ENCODE measurements at regions not wholly inside any gene's neighbourhood (a gene's known extent, or its start where the extent isn't known, plus 50 kb on each side); places are given as distances from the start of the nearest gene placed in this dataset.

DNA sequence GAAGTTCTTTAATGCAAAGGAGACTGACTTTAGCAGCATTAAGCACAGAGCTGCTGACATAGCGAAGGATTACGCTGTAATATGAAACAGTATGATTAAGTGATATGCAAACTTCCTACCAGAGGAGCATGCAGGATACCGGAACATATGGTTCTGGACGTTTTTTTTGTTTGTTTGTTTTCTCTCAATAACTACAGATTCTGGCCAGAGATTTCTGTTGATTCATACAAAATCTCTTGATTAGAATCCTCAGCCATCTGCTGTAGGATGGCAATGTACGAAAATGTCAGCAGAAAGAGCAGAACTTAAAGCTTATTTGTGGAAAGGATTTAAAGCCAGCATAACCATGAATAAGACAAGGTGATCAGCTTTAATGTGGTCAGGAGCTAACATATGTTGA lies 970.7 kb downstream of the KCNT2 start (continued):
- TF ChIP-seq, protein P1, sequence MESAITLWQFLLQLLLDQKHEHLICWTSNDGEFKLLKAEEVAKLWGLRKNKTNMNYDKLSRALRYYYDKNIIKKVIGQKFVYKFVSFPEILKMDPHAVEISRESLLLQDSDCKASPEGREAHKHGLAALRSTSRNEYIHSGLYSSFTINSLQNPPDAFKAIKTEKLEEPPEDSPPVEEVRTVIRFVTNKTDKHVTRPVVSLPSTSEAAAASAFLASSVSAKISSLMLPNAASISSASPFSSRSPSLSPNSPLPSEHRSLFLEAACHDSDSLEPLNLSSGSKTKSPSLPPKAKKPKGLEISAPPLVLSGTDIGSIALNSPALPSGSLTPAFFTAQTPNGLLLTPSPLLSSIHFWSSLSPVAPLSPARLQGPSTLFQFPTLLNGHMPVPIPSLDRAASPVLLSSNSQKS (CRISPR knock-in tag; IDR thresholded peaks at IDR 0.05) = no peak
- TF ChIP-seq ZNF316 (IDR thresholded peaks at IDR 0.05) (no peak), TEAD2 (tag; IDR thresholded peaks at IDR 0.05) (no peak), RCOR1 (IDR thresholded peaks at IDR 0.05; ENCODE audit: borderline replicate concordance in 1 of 2, low read depth in 2 of 2, low read length in 2 of 2) (no peak), RBFOX2 (IDR thresholded peaks at IDR 0.05; ENCODE audit: low read depth, low read length) (no peak), SP2 (IDR thresholded peaks at IDR 0.05; ENCODE audit: extremely low read depth, low read depth, low read length, poor library complexity, severe bottlenecking) (no peak), SMARCA4 (IDR thresholded peaks at IDR 0.05) (no peak), JUNB (CRISPR knock-in tag; conservative IDR thresholded peaks at IDR 0.05) (no peak), ZNF217 (CRISPR knock-in tag; IDR thresholded peaks at IDR 0.05) (no peak)

DNA sequence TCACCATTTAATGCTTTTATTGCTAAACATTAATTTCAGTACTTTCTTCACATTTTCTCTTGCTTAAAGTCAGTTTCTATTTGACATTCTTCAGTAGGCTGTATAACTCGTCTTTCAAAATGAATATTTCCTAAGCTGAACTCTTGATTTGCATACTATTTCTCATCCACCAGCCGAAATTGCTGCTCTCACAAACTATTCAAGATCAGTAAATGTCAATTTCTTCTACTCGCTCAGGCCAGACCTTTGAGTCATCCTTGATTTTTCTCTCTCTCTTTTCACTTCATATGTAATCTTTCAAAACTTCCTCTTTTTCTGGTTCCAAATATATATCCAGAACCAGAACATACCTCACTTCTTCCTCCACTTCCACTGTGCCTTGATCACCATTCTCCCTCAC lies 990.0 kb downstream of the KCNT2 start:
- BruUV-seq (replicated peaks) = no TSS peak
- FAIRE-seq = no peak
- ChIA-PET POLR2A (no interaction called here), CTCF (ENCODE audit: low intra/inter-chr PET ratio) (no interaction called here)
- Histone ChIP-seq H3K4me1 (replicated peaks in 1 of 2; ENCODE audit: control insufficient read depth in 2 of 2, insufficient read depth in 2 of 2, low read length in 2 of 2) (no peaks in the 10 kb centered on the region), H3K36me3 (ENCODE audit: control insufficient read depth, insufficient read depth, low read length) (no peaks in the 10 kb centered on the region), H3K9ac (ENCODE audit: insufficient read depth in 1 of 2, low read depth in 2 of 2, low read length in 2 of 2) (no peak overlapping the region), H3K9me3 (replicated peaks; ENCODE audit: control insufficient read depth, insufficient read depth, low read depth, low read length) (peaks cover 4% of the 10 kb centered on the region; the same call in 1 of the 2 replicates), H3K27me3 (ENCODE audit: control insufficient read depth in 2 of 2, insufficient read depth in 2 of 2, low read length in 2 of 2) (no peaks in the 10 kb centered on the region), H4K20me1 (replicated peaks; ENCODE audit: control insufficient read depth, insufficient read depth, low read length) (no peaks in the 10 kb centered on the region), H2AFZ (ENCODE audit: low read depth, low read length) (no peak overlapping the region), H3K79me2 (ENCODE audit: control insufficient read depth, insufficient read depth, low read length) (no peaks in the 10 kb centered on the region), H3K4me3 (no peak overlapping the region), H3K9me1 (ENCODE audit: control insufficient read depth, insufficient read depth, low read length) (no peaks in the 10 kb centered on the region), H3K27ac (ENCODE audit: extremely low read depth, low read depth, low read length) (no peak overlapping the region), H3K4me2 (ENCODE audit: insufficient read depth, low read length) (no peak overlapping the region)
- intact Hi-C loops (cut with micrococcal nuclease) (no loop called here), in situ Hi-C loops (cut with MboI) (no loop called here)
- TF ChIP-seq XRCC4 (IDR thresholded peaks at IDR 0.05; ENCODE audit: extremely low read depth, insufficient read depth, insufficient read length) (no peak), CBX1 (IDR thresholded peaks at IDR 0.05; ENCODE audit: low read depth) (no peak)
- no peak for DNase-seq (ENCODE audit: extremely low read depth in 1 of 4, low spot score in 3 of 4)
- ATAC-seq = no peak
- 4% methylated on average over 3 of the region's 3 CpGs for WGBS (ENCODE audit: insufficient coverage, low coverage, missing lambda C conversion rate)

All from K562 (cell line).